ENCODE measurements at regions not wholly inside any gene's neighbourhood (a gene's known extent, or its start where the extent isn't known, plus 50 kb on each side); places are given as distances from the start of the nearest gene placed in this dataset.

GRCh38 chr13:103531278-103531677 is 465.1 kb upstream of the SLC10A2 start:
- TF ChIP-seq CTCF (IDR thresholded peaks at IDR 0.05) (no peak), POLR2A (IDR thresholded peaks at IDR 0.05) (no peak), EP300 (IDR thresholded peaks at IDR 0.05) (no peak), POLR2AphosphoS5 (IDR thresholded peaks at IDR 0.05) (no peak)
